Duodenal mucosa (tissue), 2 donors: ENCODE measurements at regions not wholly inside any gene's neighbourhood (a gene's known extent, or its start where the extent isn't known, plus 50 kb on each side); places are given as distances from the start of the nearest gene placed in this dataset.

ENCODE experiments used
- H3K27ac ChIP-seq: one replicate; pipeline ENCODE4 v1.7.0; 2013; ENCODE audit warnings: low read depth, low read length
- H3K27me3 ChIP-seq, 2 donors: one replicate each; pipeline ENCODE4 v1.7.0; 2013; ENCODE audit warnings: low read length in 2 of 2, control low read depth in 1 of 2; ENCODE audit not compliant: insufficient read depth in 2 of 2, control insufficient read depth in 1 of 2
- H3K36me3 ChIP-seq, 2 donors: one replicate each; pipeline ENCODE4 v1.7.0; 2013; ENCODE audit warnings: low read length in 2 of 2, control low read depth in 1 of 2; ENCODE audit not compliant: insufficient read depth in 2 of 2, control insufficient read depth in 1 of 2
- H3K4me1 ChIP-seq, 2 donors: one replicate each; pipeline ENCODE4 v1.7.0; 2013; ENCODE audit warnings: low read length in 2 of 2, control low read depth in 1 of 2; ENCODE audit not compliant: insufficient read depth in 2 of 2, control insufficient read depth in 1 of 2
- H3K4me3 ChIP-seq, 2 donors: one replicate each; pipeline ENCODE4 v1.7.0; 2013; ENCODE audit warnings: low read length in 2 of 2, low read depth in 1 of 2
- H3K9ac ChIP-seq, 2 donors: one replicate each; pipeline ENCODE4 v1.7.0; 2013; ENCODE audit warnings: low read length in 2 of 2, low read depth in 1 of 2
- H3K9me3 ChIP-seq, 2 donors: one replicate each; pipeline ENCODE4 v1.7.0; 2013; ENCODE audit warnings: low read length in 2 of 2, control low read depth in 1 of 2; ENCODE audit not compliant: control insufficient read depth in 1 of 2

DNA sequence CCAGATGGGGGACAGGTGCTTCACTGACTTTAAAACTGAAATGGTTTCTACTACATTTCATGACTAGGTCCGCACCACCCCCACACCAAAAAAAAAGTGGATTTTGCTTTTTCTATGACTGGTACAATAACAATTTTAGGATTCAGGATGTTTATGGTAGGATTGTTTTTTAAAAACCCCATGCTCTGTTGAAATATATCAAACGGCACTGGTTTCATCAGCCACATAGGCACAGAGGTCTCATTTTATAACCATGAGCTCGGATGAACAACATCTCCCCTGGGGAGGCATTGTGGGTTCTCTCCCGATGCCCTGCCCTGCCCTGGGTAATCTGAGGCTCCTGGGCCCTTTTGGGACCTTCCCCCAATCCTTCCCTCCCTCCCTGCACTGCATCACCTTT is 202.7 kb upstream of the KBTBD8 start:
- Histone ChIP-seq H3K36me3 (no peaks in the 10 kb centered on the region), H3K4me3 (no peak overlapping the region), H3K27me3 (no peaks in the 10 kb centered on the region), H3K27ac (no peak overlapping the region), H3K9ac (no peak overlapping the region), H3K9me3 (no peaks in the 10 kb centered on the region), H3K4me1 (no peaks in the 10 kb centered on the region)

DNA sequence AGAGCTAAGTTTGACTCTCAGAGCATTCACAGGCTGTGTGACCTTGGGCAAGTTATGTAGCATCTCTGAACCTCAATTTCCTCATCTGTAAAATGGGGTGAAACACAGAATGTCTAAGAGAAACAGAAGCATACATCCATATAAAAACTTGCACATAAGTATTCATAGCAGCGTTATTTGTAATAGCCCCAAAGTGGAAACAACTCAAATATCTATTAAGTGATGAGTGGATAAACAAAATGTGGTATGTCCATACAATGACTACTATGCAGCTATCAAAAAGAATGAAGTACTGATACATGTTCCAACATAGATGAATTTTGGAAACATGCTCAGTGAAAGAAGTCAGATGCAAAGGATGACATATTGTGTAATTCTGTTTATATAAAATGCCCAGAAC is 201.8 kb upstream of the KBTBD8 start:
- Histone ChIP-seq H3K4me3 (no peak overlapping the region), H3K9me3 (no peaks in the 10 kb centered on the region), H3K4me1 (no peaks in the 10 kb centered on the region), H3K36me3 (no peaks in the 10 kb centered on the region), H3K27ac (no peak overlapping the region), H3K27me3 (no peaks in the 10 kb centered on the region), H3K9ac (no peak overlapping the region)

DNA sequence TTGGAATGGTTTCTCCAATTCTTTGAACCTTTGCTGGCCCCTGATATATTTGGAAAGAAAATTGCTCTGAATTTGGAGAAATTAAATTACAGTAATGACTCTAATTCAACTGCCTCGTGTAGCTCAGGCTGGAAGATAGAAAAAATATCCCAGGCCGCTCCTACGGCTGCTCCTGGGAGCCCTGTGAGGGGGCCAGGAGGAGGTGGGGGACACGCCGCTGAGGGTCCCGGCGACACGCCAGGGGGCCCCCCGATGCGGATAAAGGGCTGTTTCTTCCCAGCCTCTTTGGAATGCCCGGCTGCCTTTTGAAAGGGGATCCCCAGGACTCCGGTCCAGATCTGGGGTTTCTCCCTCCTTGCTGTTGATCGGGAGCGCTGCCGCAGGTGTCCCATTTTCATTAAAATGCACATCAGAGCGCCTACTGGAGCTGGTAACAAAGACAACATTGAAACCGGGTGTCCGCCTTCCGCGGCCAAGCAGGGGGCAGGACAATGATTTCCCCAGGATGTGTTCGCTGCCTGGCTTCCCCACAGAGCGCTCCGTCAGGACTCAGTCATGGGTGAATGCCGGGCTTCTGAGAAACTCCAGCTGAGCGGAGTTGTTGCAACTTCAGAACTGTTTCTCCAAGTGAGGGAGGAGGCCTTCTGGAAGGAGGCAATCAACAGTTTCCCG is 200.1 kb upstream of the KBTBD8 start:
- Histone ChIP-seq H3K9me3 (no peaks in the 10 kb centered on the region), H3K36me3 (no peaks in the 10 kb centered on the region), H3K4me3 (no peak overlapping the region), H3K9ac (no peak overlapping the region), H3K27ac (no peak overlapping the region), H3K27me3 (no peaks in the 10 kb centered on the region), H3K4me1 (no peaks in the 10 kb centered on the region)

DNA sequence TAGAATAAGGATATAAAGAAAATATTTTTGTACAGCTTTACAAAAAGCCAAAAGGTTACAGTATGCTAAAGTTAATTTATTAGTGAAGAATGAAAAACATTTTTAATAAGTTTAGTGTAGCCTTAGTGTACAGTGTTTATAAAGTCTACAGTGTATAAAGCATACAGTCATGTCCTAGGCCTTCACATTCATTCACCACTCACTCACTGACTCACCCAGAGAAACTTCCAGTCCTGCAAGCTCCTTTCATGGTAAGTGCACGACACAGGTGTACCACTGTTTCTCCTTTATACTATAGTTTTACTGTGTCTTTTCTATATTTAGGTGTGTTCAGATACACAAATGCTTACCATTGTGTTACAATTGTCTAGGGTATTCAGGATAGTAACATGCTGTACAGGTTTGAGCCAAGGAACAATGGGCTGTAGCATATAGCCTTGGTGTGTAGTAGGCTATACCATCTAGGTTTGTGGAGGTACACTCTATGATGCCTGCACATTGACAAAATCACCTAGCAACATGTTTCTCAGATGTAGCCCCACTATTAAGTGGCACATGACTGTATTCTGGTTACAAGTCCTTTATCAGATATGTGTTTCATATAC is 197.1 kb upstream of the KBTBD8 start:
- H3K9ac ChIP-seq: no peak overlapping the region
- no peaks in the 10 kb centered on the region for H3K27me3 ChIP-seq
- no peaks in the 10 kb centered on the region for H3K4me1 ChIP-seq

DNA sequence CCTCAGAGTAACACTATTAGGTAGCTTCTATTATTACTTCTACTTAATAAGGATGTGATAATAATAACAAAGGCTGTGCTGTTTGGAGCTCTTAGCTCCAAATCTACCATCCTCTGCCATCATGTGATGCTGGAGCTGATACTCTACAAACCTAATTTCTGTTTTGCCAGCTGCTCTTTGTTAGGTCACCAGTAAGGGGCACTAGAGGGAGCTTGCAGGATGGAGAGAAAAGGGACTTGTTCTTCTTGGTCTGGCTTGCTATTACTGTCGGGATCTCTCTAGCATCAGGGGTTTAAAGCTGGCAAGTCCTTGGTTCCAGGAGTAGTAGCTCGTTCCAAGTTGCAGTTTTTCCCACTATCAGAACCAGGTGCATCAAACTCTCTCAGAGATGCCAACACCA is 194.9 kb upstream of the KBTBD8 start:
- no peak overlapping the region for H3K4me3 ChIP-seq
- H3K9ac ChIP-seq: no peak overlapping the region
- H3K27ac ChIP-seq: no peak overlapping the region
- no peaks in the 10 kb centered on the region for H3K27me3 ChIP-seq
- peaks cover 0 to 1% of the 10 kb centered on the region in 2 donors for H3K4me1 ChIP-seq
- H3K36me3 ChIP-seq: no peaks in the 10 kb centered on the region
- H3K9me3 ChIP-seq: no peaks in the 10 kb centered on the region

More for the DNA sequence above, 197.1 kb upstream of the KBTBD8 start:
- no peak overlapping the region for H3K4me3 ChIP-seq
- H3K27ac ChIP-seq: no peak overlapping the region
- no peaks in the 10 kb centered on the region for H3K36me3 ChIP-seq
- no peaks in the 10 kb centered on the region for H3K9me3 ChIP-seq

DNA sequence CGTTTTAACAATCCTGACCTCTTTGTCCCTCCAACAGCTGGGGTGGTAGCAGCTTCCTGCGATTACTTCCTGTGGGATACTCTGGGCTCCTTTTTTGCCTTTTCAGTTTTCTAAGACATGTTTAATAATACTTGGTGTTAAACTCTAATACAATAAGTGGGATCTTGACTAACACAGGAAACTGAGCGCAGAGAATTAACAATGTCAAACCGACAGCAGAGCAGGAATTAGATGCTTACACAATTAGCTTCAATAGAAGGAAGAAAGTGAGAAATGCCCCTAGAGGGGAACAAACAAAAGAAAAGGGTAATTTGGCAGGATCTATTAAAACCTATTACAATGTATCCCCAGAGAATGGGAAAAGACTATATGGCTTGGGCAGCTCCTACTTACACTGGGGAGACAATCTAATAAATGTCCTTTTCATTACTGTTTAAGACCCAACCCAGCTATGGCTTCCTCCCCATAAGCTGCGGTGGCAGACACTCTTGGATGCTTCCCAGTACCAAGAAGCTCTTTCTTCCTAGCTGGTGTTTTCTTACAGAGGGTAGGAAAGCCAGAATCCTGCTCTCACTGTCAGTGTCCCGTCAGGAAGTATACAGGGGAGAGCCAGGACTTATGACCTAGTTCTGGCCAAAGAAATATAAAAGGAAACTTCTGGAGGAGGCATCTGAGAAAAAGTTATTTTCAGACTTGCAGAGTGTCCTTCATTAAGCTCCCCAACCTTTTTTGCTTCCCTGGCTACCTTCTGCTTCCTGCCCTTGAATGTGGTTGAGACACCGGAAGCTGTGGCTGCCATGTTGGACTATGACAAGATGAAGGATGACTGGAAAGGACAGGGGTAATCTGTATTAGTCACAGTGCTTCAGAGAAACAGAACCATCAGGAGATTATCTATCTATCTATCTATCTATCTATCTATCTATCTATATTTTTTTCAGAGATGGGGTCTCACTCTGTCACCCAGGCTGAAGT is 194.1 kb upstream of the KBTBD8 start:
- Histone ChIP-seq H3K27me3 (no peaks in the 10 kb centered on the region), H3K4me3 (no peak overlapping the region), H3K4me1 (peaks cover 7 to 9% of the 10 kb centered on the region in 2 donors), H3K36me3 (no peaks in the 10 kb centered on the region), H3K27ac (no peak overlapping the region), H3K9ac (no peak overlapping the region), H3K9me3 (no peaks in the 10 kb centered on the region)

DNA sequence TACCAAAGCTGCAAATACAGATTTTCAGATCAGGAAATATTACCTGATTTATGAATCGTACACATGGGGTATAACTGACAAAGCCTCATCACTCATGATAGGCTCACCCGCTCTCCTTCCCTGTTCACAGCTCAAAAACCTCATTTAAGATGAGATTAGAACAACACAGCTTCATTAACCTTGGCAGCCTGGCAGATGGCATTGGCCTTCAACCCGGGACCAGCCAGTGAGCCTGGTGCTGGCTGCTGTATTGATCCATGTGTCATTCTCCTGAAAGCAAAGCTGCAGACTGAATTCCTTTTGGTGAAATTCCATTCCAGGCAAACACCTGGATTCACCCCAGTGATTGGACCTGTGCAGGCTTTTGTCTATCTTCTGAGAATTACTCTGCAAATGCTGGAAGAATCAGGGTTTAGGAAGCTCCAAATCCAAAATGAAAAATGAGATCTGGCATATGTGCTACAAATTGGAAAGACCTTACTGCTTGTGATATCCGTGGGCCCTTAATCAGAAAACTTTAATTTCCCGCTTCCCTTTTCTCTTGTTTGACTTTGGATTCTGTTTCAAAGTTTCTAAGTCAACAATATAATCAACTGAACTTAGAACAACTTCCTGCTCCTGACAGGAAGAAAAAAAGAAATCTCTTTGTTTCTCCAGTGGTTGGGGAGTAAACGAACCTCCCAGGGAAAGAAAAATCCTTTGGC is 189.1 kb upstream of the KBTBD8 start:
- H3K9ac ChIP-seq: no peak overlapping the region
- no peak overlapping the region for H3K27ac ChIP-seq
- H3K9me3 ChIP-seq: no peaks in the 10 kb centered on the region
- peaks cover 12 to 18% of the 10 kb centered on the region in 2 donors for H3K4me1 ChIP-seq
- no peaks in the 10 kb centered on the region for H3K27me3 ChIP-seq
- no peaks in the 10 kb centered on the region for H3K36me3 ChIP-seq
- H3K4me3 ChIP-seq: peak overlapping the region in 1 of 2 donors; percentile 13

DNA sequence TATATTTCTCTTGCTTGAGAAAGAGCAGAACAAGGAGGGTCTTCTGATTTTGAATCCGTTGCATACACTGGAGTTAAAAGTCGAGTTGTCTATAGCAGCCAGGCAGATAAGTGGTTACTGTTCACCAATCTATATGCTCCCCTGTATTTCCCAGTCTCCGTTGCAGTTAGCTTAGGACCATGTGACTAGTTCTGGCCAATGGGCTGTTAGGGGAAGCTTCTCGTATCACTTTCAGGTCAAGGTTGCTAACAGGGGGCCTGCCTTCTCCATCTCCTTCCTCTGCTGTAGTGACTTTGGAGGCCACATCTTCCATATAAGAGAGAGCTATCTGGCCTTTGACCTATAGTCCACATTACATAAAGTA is 188.5 kb upstream of the KBTBD8 start:
- H3K36me3 ChIP-seq: no peaks in the 10 kb centered on the region
- H3K27ac ChIP-seq: no peak overlapping the region
- peaks cover 12 to 18% of the 10 kb centered on the region in 2 donors for H3K4me1 ChIP-seq
- H3K9me3 ChIP-seq: no peaks in the 10 kb centered on the region
- H3K27me3 ChIP-seq: no peaks in the 10 kb centered on the region
- no peak overlapping the region for H3K4me3 ChIP-seq
- H3K9ac ChIP-seq: no peak overlapping the region

DNA sequence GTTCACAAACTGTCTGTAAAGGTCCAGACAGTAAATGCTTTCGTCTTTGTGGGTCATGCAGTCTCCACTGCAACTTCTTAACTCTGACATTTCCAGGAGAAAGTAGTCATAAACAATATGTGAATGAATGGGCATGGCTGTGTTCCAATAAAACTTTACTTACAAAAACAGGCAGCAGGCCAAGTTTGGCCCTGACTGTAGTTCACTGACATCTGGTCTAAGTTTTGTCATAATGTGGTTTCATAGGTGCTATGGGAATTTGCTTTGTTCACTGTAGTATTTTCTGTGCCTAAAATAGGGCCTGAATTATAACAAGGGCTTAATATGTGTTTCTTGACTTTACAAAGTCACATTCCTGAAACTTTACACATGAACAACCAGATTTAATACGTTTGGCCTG is 186.0 kb upstream of the KBTBD8 start:
- Histone ChIP-seq H3K36me3 (no peaks in the 10 kb centered on the region), H3K9ac (no peak overlapping the region), H3K9me3 (no peaks in the 10 kb centered on the region), H3K27me3 (no peaks in the 10 kb centered on the region), H3K4me3 (no peak overlapping the region), H3K4me1 (peaks cover 12 to 18% of the 10 kb centered on the region in 2 donors), H3K27ac (no peak overlapping the region)
